ENCODE measurements at regions not wholly inside any gene's neighbourhood (a gene's known extent, or its start where the extent isn't known, plus 50 kb on each side); places are given as distances from the start of the nearest gene placed in this dataset.

GRCh38 chr16:17556276-17557052, 85.7 kb upstream of the XYLT1 start:
- DNase-seq (ENCODE audit: low read depth): no peak

- DNase-seq (ENCODE audit: low read depth): peak; percentile 65
These were observed 84.4 kb upstream of the XYLT1 start for GRCh38 chr16:17555176-17555575.

- no peak for DNase-seq (ENCODE audit: low read depth)
These were observed 81.6 kb upstream of the XYLT1 start for GRCh38 chr16:17552351-17552750.

GRCh38 chr16:17551682-17552081, 80.9 kb upstream of the XYLT1 start:
- peak; percentile 9 for DNase-seq (ENCODE audit: low read depth)

GRCh38 chr16:17548825-17549224, 78.1 kb upstream of the XYLT1 start:
- DNase-seq (ENCODE audit: low read depth): no peak

- DNase-seq (ENCODE audit: low read depth): no peak
These were observed 74.0 kb upstream of the XYLT1 start for GRCh38 chr16:17544785-17545184.

GRCh38 chr16:17544304-17544703, 73.5 kb upstream of the XYLT1 start:
- no peak for DNase-seq (ENCODE audit: low read depth)

GRCh38 chr16:17543073-17543472, 72.3 kb upstream of the XYLT1 start:
- no peak for DNase-seq (ENCODE audit: low read depth)

- no peak for DNase-seq (ENCODE audit: low read depth)
These were observed 70.6 kb upstream of the XYLT1 start for GRCh38 chr16:17541324-17541723.

GRCh38 chr16:17538927-17539326, 68.2 kb upstream of the XYLT1 start:
- no peak for DNase-seq (ENCODE audit: low read depth)

GRCh38 chr16:17532338-17532995, 61.7 kb upstream of the XYLT1 start:
- no peak for DNase-seq (ENCODE audit: low read depth)

- DNase-seq (ENCODE audit: low read depth): no peak
These were observed 59.4 kb upstream of the XYLT1 start for GRCh38 chr16:17529982-17530760.

GRCh38 chr16:17526956-17527937, 56.5 kb upstream of the XYLT1 start:
- DNase-seq (ENCODE audit: low read depth): no peak

GRCh38 chr16:17524656-17525055, 53.9 kb upstream of the XYLT1 start:
- DNase-seq (ENCODE audit: low read depth): no peak

GRCh38 chr16:17520561-17520960, 49.8 kb upstream of the XYLT1 start:
- DNase-seq (ENCODE audit: low read depth): no peak
